Stimulated activated CD8-positive, alpha-beta memory T cell treated with anti-CD3 and anti-CD28 coated beads, Interleukin-4, amount 100 ng/mL, for 48 hours (primary cell): ENCODE measurements at regions not wholly inside any gene's neighbourhood (a gene's known extent, or its start where the extent isn't known, plus 50 kb on each side); places are given as distances from the start of the nearest gene placed in this dataset.
"Not testable (repeated sequence)": the region's sequence is repeated elsewhere in the genome, so short reads cannot be mapped to it uniquely, and the experiment has no call there.

Source experiments
- DNase-seq: peaks from one replicate; pipeline ENCODE4 v3.0.0-alpha.2; 2020

DNA sequence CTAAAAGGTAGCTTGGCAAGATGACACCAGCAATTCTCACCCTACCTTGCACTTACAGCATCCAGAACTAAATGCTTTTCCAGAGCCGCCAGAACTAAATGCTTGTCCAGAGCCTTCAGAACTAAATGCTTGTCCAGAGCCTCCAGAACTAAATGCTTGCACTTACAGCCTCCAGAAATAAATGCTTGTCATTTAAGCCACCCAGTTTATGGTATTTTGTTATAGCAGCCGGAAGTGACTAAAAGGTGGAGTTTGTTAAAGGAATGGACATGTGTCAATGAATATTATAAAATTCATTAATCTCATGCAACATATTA, 133.5 kb downstream of the GPX5 start:
- DNase-seq, result no peak

DNA sequence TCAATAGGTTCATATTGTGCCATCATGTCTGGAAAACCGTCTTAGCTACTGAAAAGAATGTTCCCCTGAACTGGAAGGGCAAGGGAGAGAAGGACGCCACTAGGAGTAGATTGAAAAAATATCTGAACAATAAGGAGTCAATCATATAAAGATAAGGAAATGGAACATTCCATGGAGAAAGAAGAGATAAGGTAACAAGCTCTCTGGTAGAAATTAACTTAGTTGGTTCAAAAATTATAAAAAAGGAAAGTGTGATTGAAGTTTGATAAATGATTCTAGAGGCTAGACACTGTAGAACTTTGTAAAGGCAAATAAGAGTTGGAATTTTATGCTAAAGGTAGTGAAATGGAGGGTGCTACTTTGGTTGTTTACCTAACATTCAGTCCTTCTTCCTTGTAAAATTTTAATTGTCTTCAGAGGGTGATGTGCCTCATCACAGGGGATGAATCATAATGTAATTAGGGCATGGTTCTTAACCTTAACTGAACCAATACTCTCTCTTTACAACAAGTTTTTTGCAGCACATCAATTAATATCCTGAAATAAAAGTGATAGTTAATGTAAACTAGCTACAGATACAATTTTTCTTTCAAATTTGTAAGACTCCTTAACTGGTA, 135.5 kb downstream of the GPX5 start:
- DNase-seq, result no peak

DNA sequence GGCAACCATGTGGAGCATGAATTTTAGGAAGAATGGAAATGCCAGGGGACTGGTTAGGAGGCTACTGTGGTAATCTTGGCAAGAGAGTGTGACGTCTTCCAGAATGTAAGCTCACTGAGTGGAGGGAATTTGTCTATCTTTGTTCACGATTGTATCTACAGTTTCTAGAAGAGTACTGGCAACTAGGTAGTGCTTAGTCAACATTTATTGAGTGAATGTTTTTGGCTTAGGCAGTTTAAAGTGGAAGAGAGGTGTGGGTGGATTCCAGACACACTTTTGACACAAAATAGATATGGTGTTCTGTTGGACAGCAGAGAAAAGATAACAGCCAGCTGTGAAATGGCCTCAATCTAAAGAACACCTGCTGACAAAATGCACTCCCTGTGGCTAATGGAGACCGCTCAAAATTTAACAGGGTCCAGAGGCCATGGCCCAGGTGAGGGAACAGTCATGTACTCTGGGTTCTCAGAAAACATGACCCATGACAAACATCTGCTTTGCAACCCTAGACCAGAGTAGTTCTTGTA, 139.3 kb downstream of the GPX5 start:
- no peak for DNase-seq

DNA sequence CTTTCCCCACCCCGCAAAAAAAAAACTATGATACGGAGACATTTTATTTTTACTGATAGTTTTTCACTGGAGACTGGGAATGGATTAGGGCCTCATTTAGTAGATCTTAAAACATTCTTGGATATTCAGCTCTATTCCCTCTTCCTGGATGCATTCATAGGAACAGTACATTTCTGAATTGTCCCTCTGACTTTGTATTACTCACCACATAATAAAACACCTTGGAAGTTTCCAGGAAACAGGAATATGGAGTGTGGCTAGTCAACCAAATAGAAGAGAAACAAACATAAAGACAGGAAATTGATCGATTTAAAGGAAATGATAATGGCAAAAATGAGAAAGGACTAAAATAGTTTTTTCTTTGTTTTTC, 147.7 kb downstream of the GPX5 start:
- no peak for DNase-seq

- DNase-seq, result peak; percentile 85
Measured at GRCh38 chr6:28673787-28674671, 148.3 kb downstream of the GPX5 start.

- no peak for DNase-seq
Measured at GRCh38 chr6:28675600-28675999, 149.9 kb downstream of the GPX5 start.

DNA sequence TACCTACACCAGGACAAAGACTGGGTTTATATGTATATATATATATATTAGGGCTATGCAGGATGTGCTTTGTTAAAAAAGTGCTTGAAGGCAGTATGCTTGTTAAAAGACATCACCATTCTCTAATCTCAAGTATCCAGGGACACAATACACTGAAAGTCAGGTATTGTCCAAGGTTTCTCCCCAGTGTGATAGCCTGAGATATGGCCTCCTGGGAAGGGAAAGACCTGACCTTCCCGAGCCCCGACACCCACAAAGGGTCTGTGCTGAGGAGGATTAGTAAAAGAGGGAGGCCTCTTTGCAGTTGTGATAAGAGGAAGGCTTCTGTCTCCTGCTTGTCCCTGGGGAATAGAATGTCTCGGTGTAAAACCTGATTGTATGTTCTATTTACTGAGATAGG, 156.9 kb downstream of the GPX5 start:
- no peak for DNase-seq

DNA sequence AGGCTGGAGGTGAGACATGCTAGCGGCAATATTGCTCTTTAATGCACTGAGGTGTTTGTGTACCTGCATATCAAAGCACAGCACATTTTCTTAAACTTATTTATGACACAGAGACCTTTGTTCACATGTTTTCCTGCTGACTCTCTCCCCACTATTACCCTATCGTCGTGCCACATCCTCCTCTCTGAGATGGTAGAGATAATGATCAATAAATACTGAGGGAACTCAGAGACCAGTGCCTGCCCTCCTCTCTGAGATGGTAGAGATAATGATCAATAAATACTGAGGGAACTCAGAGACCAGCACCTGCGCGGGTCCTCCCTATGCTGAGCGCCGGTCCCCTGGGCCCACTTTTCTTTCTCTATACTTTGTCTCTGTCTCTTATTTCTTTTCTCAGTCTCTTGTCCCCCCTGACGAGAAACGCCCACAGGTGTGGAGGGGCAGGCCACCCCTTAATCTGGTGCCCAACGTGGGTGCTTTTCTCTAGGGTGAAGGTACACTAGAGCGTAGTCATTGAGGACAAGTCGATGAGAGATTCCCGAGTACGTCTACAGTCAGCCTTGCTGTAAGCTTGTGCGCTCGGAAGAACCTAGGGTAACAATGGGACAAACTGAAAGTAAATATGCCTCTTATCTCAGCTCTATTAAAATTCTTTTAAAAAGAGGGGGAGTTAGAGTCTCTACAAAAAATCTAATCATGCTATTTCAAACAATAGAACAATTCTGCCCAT, 157.4 kb downstream of the GPX5 start:
- not testable (repeated sequence) for DNase-seq

DNA sequence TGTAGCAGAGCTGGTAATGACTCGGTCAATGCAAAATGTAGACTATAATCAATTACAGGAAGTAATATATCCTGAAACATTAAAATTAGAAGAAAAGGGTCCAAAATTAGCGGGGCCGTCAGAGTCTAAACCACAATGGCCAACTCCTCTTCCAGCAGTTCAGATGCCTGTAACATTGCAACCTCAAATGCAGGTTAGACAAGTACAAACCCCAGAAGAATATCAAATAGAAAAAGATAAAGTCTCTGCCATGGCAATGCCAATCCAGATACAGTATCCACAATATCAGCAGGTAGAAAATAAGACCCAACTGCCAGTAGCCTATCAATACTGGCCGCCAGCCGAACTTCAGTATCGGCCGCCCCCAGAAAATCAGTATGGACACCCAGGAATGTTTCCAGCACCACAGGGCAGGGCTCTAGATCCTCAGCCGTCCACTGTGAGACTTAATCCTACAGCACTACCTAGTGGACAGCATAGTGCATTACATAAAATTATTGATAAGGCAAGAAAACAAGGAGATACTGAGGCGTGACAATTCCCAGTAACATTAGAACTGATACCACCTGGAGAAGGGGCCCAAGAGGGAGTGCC, 158.4 kb downstream of the GPX5 start:
- DNase-seq, result no peak

DNA sequence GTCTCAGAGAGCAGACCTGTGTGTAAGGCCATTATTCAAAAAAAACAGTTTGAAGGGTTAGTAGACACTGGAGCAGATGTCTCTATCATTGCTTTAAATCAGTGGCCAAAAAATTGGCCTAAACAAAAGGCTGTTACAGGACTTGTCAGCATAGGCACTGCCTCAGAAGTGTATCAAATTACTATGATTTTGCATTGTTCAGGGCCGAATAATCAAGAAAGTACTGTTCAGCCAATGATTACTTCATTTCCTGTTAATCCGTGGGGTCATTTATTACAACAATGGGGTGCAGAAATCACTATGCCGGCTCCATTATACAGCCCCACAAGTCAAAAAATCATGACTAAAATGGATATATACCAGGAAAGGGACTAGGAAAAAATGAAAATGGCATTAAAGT, 160.3 kb downstream of the GPX5 start:
- not testable (repeated sequence) for DNase-seq

DNA sequence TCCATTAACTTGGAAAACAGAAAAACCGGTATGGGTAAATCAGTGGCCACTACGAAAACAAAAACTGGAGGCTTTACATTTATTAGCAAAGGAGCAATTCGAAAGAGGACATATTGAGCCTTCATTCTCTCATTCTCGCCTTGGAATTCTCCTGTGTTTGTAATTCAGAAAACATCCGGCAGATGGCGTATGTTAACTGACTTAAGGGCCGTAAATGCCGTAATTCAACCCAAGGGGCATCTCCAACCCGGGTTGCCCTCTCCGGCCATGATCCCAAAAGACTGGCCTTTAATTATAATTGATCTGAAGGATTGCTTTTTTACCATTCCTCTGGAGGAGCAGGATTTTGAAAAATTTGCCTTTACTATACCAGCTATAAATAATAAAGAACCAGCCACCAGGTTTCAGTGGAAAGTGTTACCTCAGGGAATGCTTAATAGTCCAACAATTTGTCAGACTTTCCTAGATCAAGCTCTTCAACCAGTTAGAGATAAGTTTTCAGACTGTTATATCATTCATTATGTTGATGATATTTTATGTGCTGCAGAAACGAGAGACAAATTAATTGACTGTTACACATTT, 160.9 kb downstream of the GPX5 start:
- DNase-seq, result peak; percentile 57

GRCh38 chr6:28687309-28687981, 161.8 kb downstream of the GPX5 start:
- DNase-seq, result not testable (repeated sequence)

GRCh38 chr6:28691991-28692390, 166.3 kb downstream of the GPX5 start:
- DNase-seq, result not testable (repeated sequence)

GRCh38 chr6:28693033-28693750, 167.5 kb downstream of the GPX5 start:
- no peak for DNase-seq

DNA sequence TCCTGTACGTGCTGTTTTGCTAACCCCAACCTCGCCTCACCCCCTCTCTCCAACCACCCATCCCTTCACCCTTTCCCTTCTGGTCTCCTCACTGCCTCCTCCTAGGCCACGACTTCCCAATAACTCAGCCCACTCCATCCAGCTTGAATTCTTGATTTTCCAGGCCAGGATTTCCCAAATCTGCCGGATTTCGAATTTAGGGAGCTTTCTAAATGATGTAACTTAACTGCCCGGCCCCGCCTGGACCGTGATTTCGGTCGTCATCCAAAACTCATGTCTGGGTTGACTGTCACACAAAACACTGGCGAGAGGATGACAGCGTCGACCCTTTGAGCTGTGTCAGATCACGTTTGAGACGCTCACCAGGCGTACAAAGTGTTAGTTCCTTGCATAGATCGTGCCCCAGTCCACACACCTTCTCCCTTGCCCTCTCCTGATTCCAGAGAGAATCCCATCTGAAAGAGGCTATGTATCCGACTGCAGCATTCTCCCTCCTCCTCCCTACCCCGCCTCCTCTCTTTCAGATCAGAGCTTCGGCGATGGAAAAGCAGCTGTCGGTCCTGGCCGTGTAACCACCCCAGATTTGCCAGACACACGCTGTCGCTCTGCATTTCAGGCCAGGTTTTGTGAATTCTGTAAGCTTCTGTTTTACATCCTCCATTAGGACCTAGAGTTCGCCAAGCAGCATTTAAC, 168.2 kb downstream of the GPX5 start:
- no peak for DNase-seq

DNA sequence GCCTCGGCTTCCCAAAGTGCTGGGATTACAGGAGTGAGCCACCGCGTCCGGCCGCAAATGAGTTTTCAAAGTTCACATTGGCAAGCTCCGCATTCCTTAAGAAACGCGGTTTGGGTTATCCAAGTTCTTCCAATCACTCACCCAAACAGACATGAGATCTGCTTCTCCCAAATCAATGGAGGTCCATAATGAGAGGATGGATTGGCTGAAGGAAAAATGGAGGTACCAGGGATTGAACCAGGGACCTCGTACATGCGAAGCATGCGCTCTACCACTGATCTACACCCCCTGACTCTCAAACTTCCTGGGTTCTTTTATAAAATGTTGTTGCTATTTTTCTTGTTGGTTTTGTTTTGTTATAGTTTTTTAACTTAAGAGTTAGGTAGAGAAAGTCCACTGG, 170.0 kb downstream of the GPX5 start:
- DNase-seq, result no peak

- DNase-seq, result no peak
Measured at GRCh38 chr6:28696167-28696566, 170.5 kb downstream of the GPX5 start.

GRCh38 chr6:28696682-28697081, 171.0 kb downstream of the GPX5 start:
- no peak for DNase-seq

DNA sequence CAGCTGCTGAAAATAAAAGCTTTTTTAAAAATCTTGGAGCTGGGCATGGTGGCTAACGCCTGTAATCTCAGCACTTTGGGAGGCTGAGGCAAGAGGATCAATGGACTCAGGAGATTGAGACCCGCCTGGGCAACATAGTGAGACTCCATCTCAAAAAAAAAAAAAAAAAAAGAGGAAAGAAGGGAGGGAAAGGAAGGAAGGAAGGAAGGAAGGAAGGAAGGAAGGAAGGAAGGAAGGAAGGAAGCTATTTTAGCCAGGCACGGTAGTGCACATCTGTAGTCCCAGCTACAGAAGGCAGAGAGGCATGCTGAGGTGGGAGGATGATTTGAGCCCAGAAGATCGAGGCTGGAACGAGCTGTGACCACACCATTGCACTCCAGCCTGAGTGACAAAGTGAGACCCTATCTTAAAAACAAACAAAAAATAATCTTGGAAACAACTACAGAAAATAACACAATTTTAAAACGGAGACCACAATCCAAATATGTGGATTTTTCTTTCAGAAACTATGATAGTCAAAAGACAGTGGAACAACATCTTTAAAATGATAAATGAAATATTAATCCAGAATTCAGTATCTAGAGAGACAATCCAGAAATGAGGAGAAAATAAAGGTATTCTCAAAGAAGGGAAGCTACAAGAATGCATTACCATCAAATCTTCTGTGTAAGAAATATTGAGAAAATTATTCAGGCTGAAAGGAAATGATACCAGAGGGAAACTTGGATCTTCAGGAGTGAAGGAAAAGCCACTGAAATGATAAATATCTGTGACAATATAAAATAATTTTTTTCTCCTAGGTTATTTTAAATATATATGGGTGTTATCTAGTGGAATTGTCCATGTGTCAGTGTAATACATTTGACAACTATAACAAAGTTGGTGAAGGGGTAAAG, 182.0 kb downstream of the GPX5 start:
- no peak for DNase-seq
